ENCODE measurements at regions not wholly inside any gene's neighbourhood (a gene's known extent, or its start where the extent isn't known, plus 50 kb on each side); places are given as distances from the start of the nearest gene placed in this dataset.

DNA sequence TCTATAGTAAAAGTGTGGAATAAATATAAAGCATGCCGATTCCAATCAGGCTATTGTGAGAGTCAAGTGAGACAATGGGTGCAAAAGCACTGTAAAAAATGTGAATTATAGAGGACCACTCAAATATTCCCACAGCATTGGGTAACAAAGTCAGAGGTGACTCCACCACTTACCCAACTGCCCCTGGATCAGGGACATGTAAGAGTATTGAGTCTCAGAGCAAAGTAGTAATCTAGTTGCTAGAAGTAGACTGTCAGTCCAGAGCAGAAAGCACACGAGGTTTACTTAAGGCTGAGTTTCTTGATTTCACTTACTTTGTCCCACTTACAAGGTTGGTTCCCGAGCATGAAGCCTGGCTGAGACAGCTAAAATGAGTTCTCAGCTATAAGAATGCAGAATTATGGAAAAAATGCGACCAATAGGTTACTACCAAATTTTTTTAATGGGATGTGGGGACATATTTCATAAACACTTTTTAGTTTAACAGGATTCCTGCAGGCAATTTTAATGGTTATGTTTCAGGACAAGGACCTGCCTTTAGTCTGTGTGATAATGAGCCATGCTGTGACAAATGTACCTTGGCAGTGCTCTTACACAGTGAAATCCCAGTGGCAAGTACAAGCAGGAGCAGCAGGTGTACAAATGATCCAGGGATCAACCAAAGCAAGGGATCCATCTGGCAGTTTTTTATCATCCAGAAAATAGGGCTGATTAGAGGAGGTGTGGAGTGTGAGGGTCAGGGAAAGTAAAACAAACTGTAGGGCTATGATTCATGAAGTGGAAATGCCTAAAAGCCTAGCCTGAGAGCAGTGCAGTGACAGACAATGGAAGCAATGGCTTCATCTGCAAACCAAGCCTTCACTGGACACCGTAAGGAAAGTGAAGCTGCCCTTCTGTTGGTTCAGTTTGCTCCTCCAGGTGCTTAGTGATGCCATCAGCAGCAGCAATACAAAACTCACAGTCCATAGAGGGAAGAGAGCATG lies 156.2 kb upstream of the SPAG17 start:
- no peaks in the 10 kb centered on the region for H3K4me1 Mint-ChIP-seq
- H3K4me3 ChIP-seq (ENCODE audit: control insufficient read depth in 1 of 2, extremely low read depth in 1 of 2, low read length in 1 of 2): no peak overlapping the region
- H3K4me1 ChIP-seq (ENCODE audit: control insufficient read depth in 1 of 2, extremely low read depth in 1 of 2, insufficient read depth in 2 of 2, low read length in 2 of 2): no peaks in the 10 kb centered on the region
- ATAC-seq (replicated peaks in 1 of 4) (no peak), DNase-seq (no peak)
- no peaks in the 10 kb centered on the region for H3K27me3 ChIP-seq (replicated peaks in 1 of 2; ENCODE audit: control insufficient read depth in 2 of 2, extremely low read depth in 1 of 2, insufficient read depth in 2 of 2, low read length in 1 of 2)
- ChIA-PET CTCF (no interaction called here), POLR2A (no interaction called here)
- peaks cover 0 to 12% (median 6%) of the 10 kb centered on the region in 3 donors for H3K9me3 Mint-ChIP-seq
- H3K27ac ChIP-seq (ENCODE audit: low read length): no peak overlapping the region
- no peak overlapping the region for H3K27ac Mint-ChIP-seq
- H3K36me3 Mint-ChIP-seq: no peaks in the 10 kb centered on the region
- no peaks in the 10 kb centered on the region for H3K36me3 ChIP-seq (ENCODE audit: control insufficient read depth in 2 of 2, extremely low read depth in 1 of 2, insufficient read depth in 1 of 2, low read length in 1 of 2)
- H3K27me3 Mint-ChIP-seq: no peaks in the 10 kb centered on the region
- 33% methylated on average over 1 of the region's 5 CpGs for WGBS (ENCODE audit: insufficient coverage)
- no peak overlapping the region for H3K4me3 Mint-ChIP-seq
- no peaks in the 10 kb centered on the region for H3K9me3 ChIP-seq

DNA sequence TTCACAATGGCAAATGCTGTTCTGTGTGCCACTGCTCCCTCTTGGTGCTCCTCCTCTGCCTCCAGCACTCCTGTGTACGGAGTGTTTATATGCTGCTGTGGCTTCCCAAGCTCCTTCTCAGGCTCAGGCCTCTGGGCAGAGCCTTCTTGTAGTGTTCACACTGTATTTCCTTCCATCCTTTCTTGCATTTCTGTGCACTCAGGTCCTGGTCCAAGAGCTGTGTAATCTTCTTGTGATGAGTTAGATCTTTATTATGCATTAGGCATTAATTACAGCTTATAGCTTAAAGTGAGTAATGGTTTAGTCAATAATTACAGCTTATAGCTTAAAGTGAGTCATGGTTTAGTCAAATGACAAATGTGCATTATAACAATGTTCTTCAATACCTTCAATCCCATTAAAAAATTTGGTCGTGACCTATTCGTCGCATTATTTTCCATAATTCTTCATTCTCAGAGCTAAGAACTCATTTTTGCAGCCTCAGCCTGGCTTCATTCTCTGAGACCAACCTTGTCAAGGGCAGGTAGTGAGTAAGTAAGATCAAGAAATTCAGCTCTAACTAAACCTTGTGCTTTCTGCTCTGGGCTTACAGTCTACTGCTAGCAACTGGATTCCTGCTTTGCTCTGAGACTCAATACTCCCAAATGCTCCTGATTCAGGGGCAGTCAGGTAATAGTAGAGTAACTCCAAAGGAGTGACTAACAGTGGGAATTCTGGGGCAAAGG lies 154.5 kb upstream of the SPAG17 start:
- Mint-ChIP-seq H3K27me3 (no peaks in the 10 kb centered on the region), H3K4me3 (no peak overlapping the region), H3K9me3 (peaks cover 2 to 12% (median 2%) of the 10 kb centered on the region in 3 donors), H3K36me3 (no peaks in the 10 kb centered on the region), H3K27ac (no peak overlapping the region), H3K4me1 (no peaks in the 10 kb centered on the region)
- Histone ChIP-seq H3K4me1 (ENCODE audit: control insufficient read depth in 1 of 2, extremely low read depth in 1 of 2, insufficient read depth in 2 of 2, low read length in 2 of 2) (no peaks in the 10 kb centered on the region), H3K4me3 (ENCODE audit: control insufficient read depth in 1 of 2, extremely low read depth in 1 of 2, low read length in 1 of 2) (no peak overlapping the region), H3K9me3 (no peaks in the 10 kb centered on the region), H3K27me3 (replicated peaks in 1 of 2; ENCODE audit: control insufficient read depth in 2 of 2, extremely low read depth in 1 of 2, insufficient read depth in 2 of 2, low read length in 1 of 2) (no peaks in the 10 kb centered on the region), H3K36me3 (ENCODE audit: control insufficient read depth in 2 of 2, extremely low read depth in 1 of 2, insufficient read depth in 1 of 2, low read length in 1 of 2) (no peaks in the 10 kb centered on the region), H3K27ac (ENCODE audit: low read length) (no peak overlapping the region)
- WGBS (ENCODE audit: insufficient coverage): 78% methylated on average over 4 of the region's 4 CpGs
- ChIA-PET POLR2A (no interaction called here), CTCF (no interaction called here)
- DNase-seq (no peak), ATAC-seq (replicated peaks in 1 of 4) (no peak)

DNA sequence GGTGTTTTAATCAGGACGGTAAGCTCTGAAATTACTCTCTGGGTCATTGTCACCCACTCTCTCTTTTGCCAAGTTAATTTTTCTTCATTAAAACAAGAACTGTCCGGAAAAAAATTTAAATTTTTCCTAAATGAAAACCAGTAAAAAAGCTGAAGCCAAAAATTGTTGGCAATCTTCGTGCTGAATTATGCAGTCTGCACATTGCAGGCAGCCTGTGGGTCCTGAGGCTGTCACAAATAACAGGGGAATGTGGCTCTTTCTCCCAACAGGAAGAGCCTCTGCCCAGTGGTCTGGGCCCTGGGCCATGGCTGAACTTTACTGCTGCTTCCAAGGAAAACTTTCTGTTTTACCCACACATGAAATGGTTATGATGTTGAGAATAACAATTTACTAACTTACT lies 153.9 kb upstream of the SPAG17 start:
- Histone ChIP-seq H3K36me3 (ENCODE audit: control insufficient read depth in 2 of 2, extremely low read depth in 1 of 2, insufficient read depth in 1 of 2, low read length in 1 of 2) (no peaks in the 10 kb centered on the region), H3K27ac (ENCODE audit: low read length) (no peak overlapping the region), H3K4me3 (ENCODE audit: control insufficient read depth in 1 of 2, extremely low read depth in 1 of 2, low read length in 1 of 2) (no peak overlapping the region), H3K9me3 (no peaks in the 10 kb centered on the region), H3K4me1 (ENCODE audit: control insufficient read depth in 1 of 2, extremely low read depth in 1 of 2, insufficient read depth in 2 of 2, low read length in 2 of 2) (no peaks in the 10 kb centered on the region), H3K27me3 (replicated peaks in 1 of 2; ENCODE audit: control insufficient read depth in 2 of 2, extremely low read depth in 1 of 2, insufficient read depth in 2 of 2, low read length in 1 of 2) (no peaks in the 10 kb centered on the region)
- ATAC-seq (replicated peaks in 1 of 4) (no peak), DNase-seq (no peak)
- ChIA-PET POLR2A (no interaction called here), CTCF (no interaction called here)
- Mint-ChIP-seq H3K27ac (no peak overlapping the region), H3K4me3 (no peak overlapping the region), H3K9me3 (peaks cover 0 to 12% (median 2%) of the 10 kb centered on the region in 3 donors), H3K36me3 (no peaks in the 10 kb centered on the region), H3K4me1 (no peaks in the 10 kb centered on the region), H3K27me3 (no peaks in the 10 kb centered on the region)
- 40% methylated on average over 1 of the region's 3 CpGs for WGBS (ENCODE audit: insufficient coverage)

DNA sequence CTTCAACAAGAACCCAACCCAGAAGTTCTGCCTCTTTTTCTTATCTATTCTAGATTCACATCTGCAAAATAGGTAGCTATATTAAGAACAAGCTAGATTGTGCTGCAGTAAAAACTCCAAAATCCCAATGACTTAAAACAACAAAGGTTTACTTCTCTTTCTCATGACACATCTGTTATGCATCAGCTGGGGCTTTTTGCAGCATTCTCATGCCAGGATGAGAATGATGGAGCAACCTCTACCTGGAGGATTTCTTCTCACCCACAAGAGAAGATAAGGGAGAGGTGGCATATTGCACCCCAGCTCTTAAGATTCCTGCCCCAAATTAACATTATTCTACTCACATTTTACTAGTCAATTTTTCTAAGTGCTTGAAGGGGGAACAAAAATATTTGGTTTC lies 152.3 kb upstream of the SPAG17 start:
- Mint-ChIP-seq H3K4me1 (no peaks in the 10 kb centered on the region), H3K27me3 (no peaks in the 10 kb centered on the region), H3K27ac (no peak overlapping the region), H3K9me3 (peaks cover 0 to 11% (median 2%) of the 10 kb centered on the region in 3 donors), H3K36me3 (no peaks in the 10 kb centered on the region), H3K4me3 (no peak overlapping the region)
- Histone ChIP-seq H3K27ac (ENCODE audit: low read length) (no peak overlapping the region), H3K4me1 (ENCODE audit: control insufficient read depth in 1 of 2, extremely low read depth in 1 of 2, insufficient read depth in 2 of 2, low read length in 2 of 2) (no peaks in the 10 kb centered on the region), H3K4me3 (ENCODE audit: control insufficient read depth in 1 of 2, extremely low read depth in 1 of 2, low read length in 1 of 2) (no peak overlapping the region), H3K9me3 (no peaks in the 10 kb centered on the region), H3K27me3 (replicated peaks in 1 of 2; ENCODE audit: control insufficient read depth in 2 of 2, extremely low read depth in 1 of 2, insufficient read depth in 2 of 2, low read length in 1 of 2) (no peaks in the 10 kb centered on the region), H3K36me3 (ENCODE audit: control insufficient read depth in 2 of 2, extremely low read depth in 1 of 2, insufficient read depth in 1 of 2, low read length in 1 of 2) (no peaks in the 10 kb centered on the region)
- ChIA-PET POLR2A (no interaction called here), CTCF (no interaction called here)
- DNase-seq (no peak), ATAC-seq (replicated peaks in 1 of 4) (no peak)

DNA sequence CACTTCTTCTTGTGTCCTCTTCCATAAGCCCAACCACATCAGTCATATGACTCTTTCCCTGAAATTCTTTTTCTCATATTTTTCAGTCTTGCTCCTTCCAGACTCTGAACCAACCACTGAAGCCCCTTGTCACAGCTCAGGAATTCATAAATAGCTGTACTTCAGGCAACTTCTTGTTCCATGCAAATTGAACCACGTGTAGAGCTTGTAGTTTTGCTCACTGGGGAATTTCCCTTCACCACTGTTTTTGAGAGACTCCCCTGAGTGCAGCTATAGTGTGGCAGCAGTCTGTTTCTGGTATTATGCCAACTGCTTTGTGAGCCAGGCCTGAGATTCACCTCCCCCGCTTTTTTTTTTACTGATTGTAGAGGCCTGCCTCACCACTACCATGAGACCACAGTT lies 150.3 kb upstream of the SPAG17 start:
- ATAC-seq (replicated peaks in 1 of 4): no peak
- WGBS (ENCODE audit: insufficient coverage): no CpG with 5 or more reads among the region's 2 CpGs
- Histone ChIP-seq H3K4me1 (ENCODE audit: control insufficient read depth in 1 of 2, extremely low read depth in 1 of 2, insufficient read depth in 2 of 2, low read length in 2 of 2) (no peaks in the 10 kb centered on the region), H3K27me3 (replicated peaks in 1 of 2; ENCODE audit: control insufficient read depth in 2 of 2, extremely low read depth in 1 of 2, insufficient read depth in 2 of 2, low read length in 1 of 2) (no peaks in the 10 kb centered on the region), H3K27ac (ENCODE audit: low read length) (no peak overlapping the region), H3K36me3 (ENCODE audit: control insufficient read depth in 2 of 2, extremely low read depth in 1 of 2, insufficient read depth in 1 of 2, low read length in 1 of 2) (no peaks in the 10 kb centered on the region), H3K4me3 (ENCODE audit: control insufficient read depth in 1 of 2, extremely low read depth in 1 of 2, low read length in 1 of 2) (no peak overlapping the region), H3K9me3 (no peaks in the 10 kb centered on the region)
- no peak for DNase-seq
- POLR2A ChIA-PET: no interaction called here
- no peak overlapping the region for H3K27ac Mint-ChIP-seq
- no peaks in the 10 kb centered on the region for H3K36me3 Mint-ChIP-seq
- CTCF ChIA-PET: no interaction called here
- H3K4me1 Mint-ChIP-seq: no peaks in the 10 kb centered on the region
- H3K27me3 Mint-ChIP-seq: no peaks in the 10 kb centered on the region
- H3K9me3 Mint-ChIP-seq: peaks cover 0 to 10% (median 2%) of the 10 kb centered on the region in 3 donors
- no peak overlapping the region for H3K4me3 Mint-ChIP-seq

DNA sequence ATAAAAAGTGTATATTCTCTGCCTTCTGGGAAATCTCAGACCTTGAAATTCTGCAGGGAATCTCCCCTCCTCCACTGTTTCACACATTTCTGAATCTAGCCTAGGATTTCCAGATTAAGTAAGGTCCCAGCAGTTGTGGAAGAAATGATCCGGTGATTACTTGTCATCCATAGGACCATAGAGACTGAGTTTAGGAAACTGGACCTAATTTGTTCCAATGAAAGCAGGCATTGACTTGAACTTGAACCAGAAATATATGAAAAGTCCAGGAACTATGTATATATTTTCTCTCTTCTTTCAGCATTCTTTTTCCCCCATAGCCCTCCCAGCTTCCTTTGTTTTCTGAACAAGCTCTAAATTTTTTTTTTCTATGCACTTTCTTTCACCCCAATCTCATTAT lies 149.5 kb upstream of the SPAG17 start:
- Histone ChIP-seq H3K9me3 (no peaks in the 10 kb centered on the region), H3K4me1 (ENCODE audit: control insufficient read depth in 1 of 2, extremely low read depth in 1 of 2, insufficient read depth in 2 of 2, low read length in 2 of 2) (no peaks in the 10 kb centered on the region), H3K4me3 (ENCODE audit: control insufficient read depth in 1 of 2, extremely low read depth in 1 of 2, low read length in 1 of 2) (no peak overlapping the region), H3K27ac (ENCODE audit: low read length) (no peak overlapping the region), H3K27me3 (replicated peaks in 1 of 2; ENCODE audit: control insufficient read depth in 2 of 2, extremely low read depth in 1 of 2, insufficient read depth in 2 of 2, low read length in 1 of 2) (no peaks in the 10 kb centered on the region), H3K36me3 (ENCODE audit: control insufficient read depth in 2 of 2, extremely low read depth in 1 of 2, insufficient read depth in 1 of 2, low read length in 1 of 2) (no peaks in the 10 kb centered on the region)
- DNase-seq: no peak
- ChIA-PET CTCF (no interaction called here), POLR2A (no interaction called here)
- Mint-ChIP-seq H3K27ac (no peak overlapping the region), H3K36me3 (no peaks in the 10 kb centered on the region), H3K4me1 (no peaks in the 10 kb centered on the region), H3K9me3 (peaks cover 0 to 12% (median 2%) of the 10 kb centered on the region in 3 donors), H3K4me3 (no peak overlapping the region), H3K27me3 (no peaks in the 10 kb centered on the region)
- no CpG with 5 or more reads among the region's 1 CpG for WGBS (ENCODE audit: insufficient coverage)
- ATAC-seq (replicated peaks in 1 of 4): no peak

All from T-cell (primary cell).